ENCODE measurements at regions not wholly inside any gene's neighbourhood (a gene's known extent, or its start where the extent isn't known, plus 50 kb on each side); places are given as distances from the start of the nearest gene placed in this dataset.

GRCh38 chr9:84573083-84573482 lies 96.4 kb upstream of the NTRK2 start:
- POLR2A ChIA-PET: no interaction called here
- TF ChIP-seq CTCF (IDR thresholded peaks at IDR 0.05; ENCODE audit: control extremely low read depth, extremely low read depth, low read depth, missing control alignments): no peak
- CTCF ChIA-PET: no interaction called here
- DNase-seq (ENCODE audit: extremely low spot score): no peak

- ChIA-PET POLR2A (no interaction called here), CTCF (no interaction called here)
- TF ChIP-seq CTCF (IDR thresholded peaks at IDR 0.05; ENCODE audit: control extremely low read depth, extremely low read depth, low read depth, missing control alignments): no peak
- no peak for DNase-seq (ENCODE audit: extremely low spot score)
Observed at GRCh38 chr9:84575705-84576104, 93.8 kb upstream of the NTRK2 start.

GRCh38 chr9:84583866-84584265 lies 85.7 kb upstream of the NTRK2 start:
- ChIA-PET POLR2A (no interaction called here), CTCF (interaction anchor here (1.6 kb wide), 1 partner anchor 849 kb away, joined by 3 read pairs; no protein-coding TSS in a partner anchor)
- DNase-seq (ENCODE audit: extremely low spot score): no peak
- no peak for TF ChIP-seq CTCF (IDR thresholded peaks at IDR 0.05; ENCODE audit: control extremely low read depth, extremely low read depth, low read depth, missing control alignments)

- no peak for DNase-seq (ENCODE audit: extremely low spot score)
- TF ChIP-seq CTCF (IDR thresholded peaks at IDR 0.05; ENCODE audit: control extremely low read depth, extremely low read depth, low read depth, missing control alignments): no peak
- ChIA-PET CTCF (interaction anchor here (1.6 kb wide), 1 partner anchor 17 kb away, joined by 5 read pairs; no protein-coding TSS in a partner anchor), POLR2A (no interaction called here)
Observed at GRCh38 chr9:84586662-84587061, 82.9 kb upstream of the NTRK2 start.

GRCh38 chr9:84587153-84587552 lies 82.4 kb upstream of the NTRK2 start:
- POLR2A ChIA-PET: no interaction called here

GRCh38 chr9:84589542-84589941 lies 80.0 kb upstream of the NTRK2 start:
- no peak for DNase-seq (ENCODE audit: extremely low spot score)
- TF ChIP-seq CTCF (IDR thresholded peaks at IDR 0.05; ENCODE audit: control extremely low read depth, extremely low read depth, low read depth, missing control alignments): no peak
- ChIA-PET CTCF (interaction anchor here (0.8 to 4.0 kb wide), 3 partner anchors 12 to 20 kb away, joined by 3 to 11 read pairs (median 3); no protein-coding TSS in a partner anchor), POLR2A (no interaction called here)

More at GRCh38 chr9:84587153-84587552, 82.4 kb upstream of the NTRK2 start:
- TF ChIP-seq CTCF (IDR thresholded peaks at IDR 0.05; ENCODE audit: control extremely low read depth, extremely low read depth, low read depth, missing control alignments): no peak
- CTCF ChIA-PET: interaction anchor here (1.6 kb wide), 1 partner anchor 18 kb away, joined by 5 read pairs; no protein-coding TSS in a partner anchor
- DNase-seq (ENCODE audit: extremely low spot score): no peak

GRCh38 chr9:84590706-84591105 lies 78.8 kb upstream of the NTRK2 start:
- ChIA-PET CTCF (interaction anchor here (4.0 kb wide), 1 partner anchor 13 kb away, joined by 11 read pairs; no protein-coding TSS in a partner anchor), POLR2A (no interaction called here)
- TF ChIP-seq CTCF (IDR thresholded peaks at IDR 0.05; ENCODE audit: control extremely low read depth, extremely low read depth, low read depth, missing control alignments): no peak
- no peak for DNase-seq (ENCODE audit: extremely low spot score)

All from GM10248 (cell line).